Breast epithelium (tissue), 3 donors: ENCODE measurements at regions not wholly inside any gene's neighbourhood (a gene's known extent, or its start where the extent isn't known, plus 50 kb on each side); places are given as distances from the start of the nearest gene placed in this dataset.

ENCODE experiments used
- CTCF ChIP-seq, 3 donors: fragments of 450-650 bp; IDR thresholded peaks; one replicate each; pipeline ENCODE4 v1.5.1; 2016 to 2017; ENCODE audit warnings: antibody characterized with exemption in 3 of 3, mild to moderate bottlenecking in 3 of 3, moderate library complexity in 3 of 3
- POLR2A ChIP-seq: fragments of 450-650 bp; IDR thresholded peaks from one replicate; pipeline ENCODE4 v1.6.1; 2016; ENCODE audit warnings: antibody characterized with exemption, mild to moderate bottlenecking, moderate library complexity
- POLR2AphosphoS5 ChIP-seq, 3 donors: sonication (generic); formaldehyde crosslinking; IDR thresholded peaks; one replicate each; pipeline ENCODE4 v1.6.1; 2017; ENCODE audit warnings: antibody characterized with exemption in 3 of 3

- TF ChIP-seq CTCF (IDR thresholded peaks at IDR 0.05) (no peak), POLR2AphosphoS5 (IDR thresholded peaks at IDR 0.05) (no peak), POLR2A (no peak)
These were observed 477.1 kb upstream of the TENM3 start for GRCh38 chr4:181766061-181766548.
